RWPE2 (cell line): ENCODE measurements at regions not wholly inside any gene's neighbourhood (a gene's known extent, or its start where the extent isn't known, plus 50 kb on each side); places are given as distances from the start of the nearest gene placed in this dataset.

Experiments used
- ATAC-seq: fragments of 200-7000 bp; cut with Tn5 transposase; 3 replicates; pipeline ENCODE4 v1.9.1; 2021; ENCODE audit warnings: low read depth
- DNase-seq: peaks from one replicate; pipeline ENCODE4 v3.0.0-alpha.2; 2020; ENCODE audit warnings: low spot score
- H3K27ac ChIP-seq: fragments of 450-650 bp; 2 replicates; pipeline ENCODE4 v1.5.1; 2017; ENCODE audit warnings: mild to moderate bottlenecking; ENCODE audit not compliant: poor library complexity, severe bottlenecking
- H3K27me3 ChIP-seq: fragments of 250-450 bp; sonication (Bioruptor Pico); 2 replicates; pipeline ENCODE4 v1.5.1; 2021; ENCODE audit warnings: mild to moderate bottlenecking, moderate library complexity; ENCODE audit not compliant: insufficient read depth, poor library complexity, severe bottlenecking
- H3K36me3 ChIP-seq: fragments of 250-450 bp; sonication (Bioruptor Pico); 2 replicates; pipeline ENCODE4 v1.5.1; 2020; ENCODE audit warnings: low read depth, mild to moderate bottlenecking, moderate library complexity
- H3K4me1 ChIP-seq: fragments of 250-450 bp; sonication (Bioruptor Pico); 2 replicates; pipeline ENCODE4 v1.5.1; 2021; ENCODE audit warnings: mild to moderate bottlenecking, moderate library complexity; ENCODE audit not compliant: insufficient read depth, poor library complexity, severe bottlenecking
- H3K4me3 ChIP-seq: fragments of 250-450 bp; sonication (Bioruptor Pico); 2 replicates; pipeline ENCODE4 v1.5.1; 2021; ENCODE audit warnings: mild to moderate bottlenecking, moderate library complexity; ENCODE audit not compliant: severe bottlenecking
- H3K9me3 ChIP-seq: fragments of 250-450 bp; sonication (Bioruptor Pico); 2 replicates; pipeline ENCODE4 v1.5.1; 2021; ENCODE audit warnings: mild to moderate bottlenecking, moderate library complexity; ENCODE audit not compliant: severe bottlenecking
- CTCF ChIP-seq: fragments of 450-650 bp; IDR thresholded peaks from one replicate; pipeline ENCODE4 v1.5.1; 2017; ENCODE audit warnings: mild to moderate bottlenecking, moderate library complexity; ENCODE audit not compliant: poor library complexity, severe bottlenecking

GRCh38 chr9:28267351-28267750, 694.1 kb upstream of the C9orf72 start:
- Histone ChIP-seq H3K4me1 (peaks cover 11% of the 10 kb centered on the region), H3K9me3 (no peaks in the 10 kb centered on the region), H3K36me3 (no peaks in the 10 kb centered on the region), H3K27me3 (peaks cover 4% of the 10 kb centered on the region), H3K27ac (no peak overlapping the region), H3K4me3 (no peak overlapping the region)
- no peak for TF ChIP-seq CTCF
- no peak for DNase-seq
- ATAC-seq = no peak

- H3K4me3 ChIP-seq = no peak overlapping the region
- no peaks in the 10 kb centered on the region for H3K36me3 ChIP-seq
- no peak for ATAC-seq
- H3K4me1 ChIP-seq = no peaks in the 10 kb centered on the region
- H3K9me3 ChIP-seq = no peaks in the 10 kb centered on the region
- no peaks in the 10 kb centered on the region for H3K27me3 ChIP-seq
- no peak overlapping the region for H3K27ac ChIP-seq
- TF ChIP-seq CTCF = no peak
- DNase-seq = no peak
These were observed 696.9 kb upstream of the C9orf72 start for GRCh38 chr9:28270156-28270555.

- DNase-seq (no peak), ATAC-seq (no peak)
- no peaks in the 10 kb centered on the region for H3K27me3 ChIP-seq
- no peak overlapping the region for H3K27ac ChIP-seq
- H3K9me3 ChIP-seq = no peaks in the 10 kb centered on the region
- H3K4me3 ChIP-seq = no peak overlapping the region
- TF ChIP-seq CTCF = no peak
- no peaks in the 10 kb centered on the region for H3K36me3 ChIP-seq
- no peaks in the 10 kb centered on the region for H3K4me1 ChIP-seq
These were observed 698.8 kb upstream of the C9orf72 start for GRCh38 chr9:28272127-28272526.

- Histone ChIP-seq H3K27ac (no peak overlapping the region), H3K9me3 (no peaks in the 10 kb centered on the region), H3K36me3 (no peaks in the 10 kb centered on the region), H3K4me1 (no peaks in the 10 kb centered on the region), H3K4me3 (no peak overlapping the region), H3K27me3 (peaks cover 4% of the 10 kb centered on the region)
- DNase-seq (no peak), ATAC-seq (no peak)
- TF ChIP-seq CTCF = no peak
These were observed 714.2 kb upstream of the C9orf72 start for GRCh38 chr9:28287455-28287854.

GRCh38 chr9:28289746-28290145, 716.5 kb upstream of the C9orf72 start:
- no peak for DNase-seq
- no peaks in the 10 kb centered on the region for H3K9me3 ChIP-seq
- no peak for TF ChIP-seq CTCF
- no peaks in the 10 kb centered on the region for H3K36me3 ChIP-seq
- no peak overlapping the region for H3K27ac ChIP-seq
- peaks cover 2% of the 10 kb centered on the region for H3K27me3 ChIP-seq
- H3K4me3 ChIP-seq = no peak overlapping the region
- ATAC-seq = peak; percentile 23; the same call in 1 of the 3 replicates
- no peaks in the 10 kb centered on the region for H3K4me1 ChIP-seq
